Superior temporal gyrus (tissue), 1 donor: ENCODE measurements at regions not wholly inside any gene's neighbourhood (a gene's known extent, or its start where the extent isn't known, plus 50 kb on each side); places are given as distances from the start of the nearest gene placed in this dataset.

ENCODE experiments used
- DNase-seq: peaks from one replicate; pipeline ENCODE4 v3.0.0-alpha.2; 2016; ENCODE audit errors: extremely low spot score

DNA sequence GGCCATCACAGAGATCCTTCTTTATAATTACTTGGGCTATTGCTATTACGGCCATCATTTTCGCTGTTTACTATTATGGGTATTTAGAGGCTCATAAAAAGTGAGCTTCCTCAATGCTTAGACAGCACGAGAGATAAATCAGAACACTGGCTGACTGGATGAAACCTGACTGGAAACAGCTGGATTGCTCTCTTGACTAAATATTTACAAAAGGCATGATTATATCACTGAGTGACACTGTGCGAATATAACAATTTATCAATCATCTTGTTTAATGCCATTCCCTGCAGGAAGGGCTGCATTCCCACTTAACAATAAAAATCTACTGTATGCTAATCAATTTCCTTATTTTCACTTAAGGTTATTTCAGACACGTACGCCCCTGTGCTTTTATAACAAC, 260.1 kb upstream of the ARID1B start:
- no peak for DNase-seq

DNA sequence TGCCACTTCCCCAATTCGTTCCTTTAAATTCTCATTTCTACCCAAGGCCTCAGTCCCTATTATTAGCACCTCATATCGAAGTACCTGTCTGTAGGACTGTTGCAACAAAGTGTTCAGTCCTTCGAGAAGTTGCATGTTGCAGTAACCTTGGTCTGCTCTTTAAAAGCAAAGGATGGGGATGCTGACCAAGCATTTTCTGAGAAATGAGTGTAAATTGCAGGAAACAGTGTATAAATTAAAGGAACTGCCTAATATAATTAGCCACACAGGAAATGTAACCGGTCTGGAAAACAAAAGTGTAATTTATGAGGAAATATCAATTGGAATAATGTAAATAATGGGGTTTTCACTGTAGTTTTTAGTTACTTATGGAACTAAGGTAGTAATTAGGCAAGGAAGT, 261.9 kb upstream of the ARID1B start:
- DNase-seq, result no peak

DNA sequence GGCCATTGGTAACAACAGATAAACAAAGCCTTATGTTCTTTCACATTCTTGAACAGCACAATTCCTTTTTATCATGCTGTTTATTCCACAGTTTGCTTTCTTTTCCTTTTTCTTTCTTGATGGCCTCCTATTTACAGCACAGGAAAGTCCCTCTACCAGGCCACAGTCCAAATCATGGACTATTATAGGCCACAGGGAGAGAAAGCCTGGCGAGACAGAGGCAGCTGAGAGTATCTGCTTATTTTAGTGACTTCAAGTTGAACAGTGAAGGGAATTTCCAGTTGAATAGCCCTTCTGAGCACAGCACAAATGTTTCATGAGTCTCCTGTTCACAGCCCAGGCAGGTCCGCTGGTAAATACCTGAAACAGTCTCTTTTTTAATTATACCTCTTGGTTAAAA, 263.7 kb upstream of the ARID1B start:
- no peak for DNase-seq

DNA sequence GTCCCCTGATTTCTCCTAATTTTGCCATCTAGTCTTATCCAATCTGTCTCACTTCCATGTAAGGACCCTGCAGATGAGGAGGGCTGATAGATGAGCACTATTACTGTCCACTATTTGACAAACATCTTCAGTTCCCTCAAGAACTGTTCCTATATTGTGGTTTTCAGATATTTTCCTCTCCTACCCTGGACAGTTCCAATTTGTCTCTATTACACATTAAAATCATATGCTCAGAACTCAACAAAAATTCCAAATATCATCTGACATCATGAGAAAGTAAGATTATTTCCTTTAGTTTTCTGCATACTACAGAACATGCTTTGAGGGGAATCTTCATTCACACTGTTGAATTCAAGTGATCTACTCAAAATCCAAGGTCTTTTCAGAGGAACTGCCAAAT, 265.6 kb upstream of the ARID1B start:
- DNase-seq, result no peak

DNA sequence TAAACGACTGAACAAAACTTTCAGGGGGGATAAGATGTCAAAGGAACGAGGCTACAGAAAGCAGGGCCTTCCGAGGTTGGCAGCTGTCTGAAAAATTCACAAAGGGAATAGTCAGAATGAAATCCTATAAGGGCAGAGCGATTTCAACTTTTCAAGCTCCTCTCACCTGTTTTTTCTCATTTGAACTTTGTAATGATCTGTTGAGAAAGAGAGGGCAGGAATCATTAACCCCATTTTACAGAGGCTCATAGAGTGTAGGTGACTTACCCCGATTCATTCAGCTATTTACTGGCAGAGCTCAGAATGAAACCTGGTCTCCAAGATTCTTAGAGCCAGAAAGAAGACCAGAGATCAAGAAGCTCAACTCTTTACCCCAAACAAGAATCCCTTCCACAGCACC, 266.1 kb upstream of the ARID1B start:
- no peak for DNase-seq

DNA sequence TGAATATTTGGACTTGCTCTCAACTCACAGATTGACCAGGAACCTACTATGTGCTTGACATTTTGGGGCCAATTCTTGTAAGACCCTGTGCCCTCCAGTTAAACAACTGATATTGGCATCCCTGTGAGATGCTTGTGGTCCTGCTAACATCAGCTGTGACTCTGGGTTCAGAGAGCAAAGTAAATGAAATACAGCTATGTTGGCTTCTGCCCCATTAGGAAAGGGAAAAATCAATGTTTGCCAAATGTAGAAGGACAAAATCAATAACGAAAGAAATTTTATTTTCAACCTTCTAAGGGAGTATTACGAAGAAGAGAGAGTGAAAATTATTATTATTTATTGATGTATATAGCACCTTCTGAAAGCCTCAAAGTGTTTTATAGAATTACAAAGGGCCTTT, 266.9 kb upstream of the ARID1B start:
- no peak for DNase-seq

DNA sequence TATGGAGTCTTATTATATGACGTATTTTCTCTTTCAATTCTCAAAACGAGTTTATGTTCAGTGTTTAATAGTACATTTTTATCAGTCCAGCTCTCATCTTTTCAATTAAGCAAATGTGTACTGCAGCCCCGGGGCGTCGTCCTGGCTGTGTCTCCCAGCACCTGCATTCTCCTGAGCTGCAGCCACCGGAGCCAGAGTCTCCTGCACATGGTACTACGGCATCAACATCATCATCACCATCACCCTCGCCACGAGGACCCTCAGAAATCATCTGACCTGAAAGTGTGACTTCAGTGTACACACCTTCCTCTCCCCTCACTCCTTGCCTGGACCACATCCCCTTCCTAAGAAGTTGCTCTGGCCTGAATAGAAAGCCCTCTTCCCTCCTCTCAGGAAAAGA, 267.7 kb upstream of the ARID1B start:
- no peak for DNase-seq

DNA sequence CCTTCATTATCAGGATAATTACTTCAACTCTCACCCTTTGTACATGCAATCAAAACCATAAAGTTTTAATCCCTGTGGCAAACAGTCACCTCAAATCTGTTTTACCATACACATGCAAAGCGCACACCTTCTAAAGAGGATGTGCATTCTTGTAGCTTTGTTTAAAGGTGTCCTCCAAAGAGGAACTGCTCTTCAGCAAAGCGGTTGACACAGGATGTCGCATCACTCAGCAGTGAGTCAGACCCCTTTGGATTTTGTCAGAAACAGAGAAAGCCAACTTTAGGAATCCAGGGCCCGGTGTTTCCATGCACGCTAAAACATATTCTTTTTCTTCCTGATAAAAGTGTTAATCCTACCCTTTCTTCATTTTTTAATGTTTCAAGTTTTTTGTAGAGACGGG, 268.3 kb upstream of the ARID1B start:
- DNase-seq, result no peak

DNA sequence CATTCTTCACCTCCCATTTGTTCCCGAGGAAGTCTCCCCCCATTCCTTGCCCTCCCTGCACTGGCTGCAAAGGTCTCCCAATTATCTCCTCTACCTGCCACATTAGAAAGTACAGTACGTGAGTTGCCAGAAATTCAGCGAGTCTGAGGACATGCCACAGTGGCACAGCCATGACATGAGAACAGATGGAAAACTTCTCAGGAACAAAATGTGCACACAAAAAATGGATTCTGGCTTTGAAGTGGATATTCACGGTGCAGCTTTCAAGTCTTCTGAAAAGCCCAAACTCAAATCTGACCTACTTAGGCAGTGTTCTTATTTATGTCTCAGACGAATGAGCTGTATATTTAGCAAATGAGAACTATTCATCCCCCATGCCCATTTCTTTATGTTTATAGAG, 269.1 kb upstream of the ARID1B start:
- peak; percentile 71 for DNase-seq

DNA sequence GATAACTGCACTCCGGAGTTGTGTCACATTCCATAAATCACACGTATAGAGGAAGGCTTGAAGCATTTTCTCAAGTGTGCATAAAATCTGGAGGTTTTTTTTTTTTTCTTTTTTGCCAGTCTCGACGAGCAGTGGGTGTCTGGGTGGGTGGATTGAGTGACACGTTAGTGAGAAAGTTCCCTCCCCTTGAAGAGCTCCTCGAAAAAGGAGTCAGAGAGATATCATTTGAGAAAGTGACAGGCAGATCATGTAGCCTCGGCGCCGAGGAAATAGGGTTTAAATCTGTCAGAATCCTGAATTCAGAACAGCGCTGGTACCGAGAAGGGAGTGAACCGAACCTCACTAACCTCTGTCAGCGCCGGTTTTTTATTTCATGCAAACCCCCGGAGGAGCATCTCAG, 269.5 kb upstream of the ARID1B start:
- peak; percentile 45 for DNase-seq

DNA sequence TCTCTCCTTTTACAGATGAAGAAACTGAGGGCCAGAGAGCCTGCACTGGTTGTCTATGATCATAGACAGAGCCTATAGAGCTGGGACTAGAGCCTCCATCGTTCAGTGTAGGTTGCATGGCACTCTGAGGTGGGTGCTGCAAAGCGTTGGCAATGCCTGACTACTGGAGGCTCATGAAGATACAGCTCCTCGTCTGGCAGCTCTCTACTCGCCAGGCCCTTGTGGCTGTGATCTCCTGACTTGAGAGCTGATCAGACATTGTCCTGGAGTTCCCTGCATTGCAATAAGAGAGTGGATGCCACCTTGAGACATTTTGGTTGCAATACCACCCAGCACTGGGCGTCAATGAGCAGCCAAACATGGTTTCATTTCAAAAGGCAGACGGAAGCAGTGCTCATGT, 270.1 kb upstream of the ARID1B start:
- peak; percentile 18 for DNase-seq

DNA sequence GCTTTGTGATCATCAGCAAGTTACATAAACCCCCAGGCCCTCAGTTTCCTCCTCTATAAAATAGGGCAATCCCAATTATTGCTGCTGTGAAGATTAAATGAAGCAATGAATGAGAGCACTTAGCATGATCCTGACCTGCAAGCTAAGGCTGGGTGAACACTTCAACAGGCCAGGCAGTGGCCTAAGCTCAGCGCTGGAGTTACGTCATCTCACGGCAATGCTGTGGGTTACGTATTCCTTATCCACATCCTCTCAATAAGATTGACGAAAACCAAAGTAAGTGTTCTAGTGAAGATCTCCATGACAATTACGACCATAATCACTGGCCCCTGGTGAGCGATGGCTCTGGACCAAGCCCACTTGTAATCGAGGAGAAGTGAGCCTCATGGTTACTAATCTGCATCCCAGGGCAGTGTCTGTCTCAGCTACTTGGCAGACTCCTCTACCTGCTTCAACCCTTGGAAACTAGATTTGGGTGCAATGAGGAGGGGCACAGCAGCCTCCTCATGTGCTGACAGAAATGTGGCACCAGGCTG, 274.1 kb upstream of the ARID1B start:
- no peak for DNase-seq

DNA sequence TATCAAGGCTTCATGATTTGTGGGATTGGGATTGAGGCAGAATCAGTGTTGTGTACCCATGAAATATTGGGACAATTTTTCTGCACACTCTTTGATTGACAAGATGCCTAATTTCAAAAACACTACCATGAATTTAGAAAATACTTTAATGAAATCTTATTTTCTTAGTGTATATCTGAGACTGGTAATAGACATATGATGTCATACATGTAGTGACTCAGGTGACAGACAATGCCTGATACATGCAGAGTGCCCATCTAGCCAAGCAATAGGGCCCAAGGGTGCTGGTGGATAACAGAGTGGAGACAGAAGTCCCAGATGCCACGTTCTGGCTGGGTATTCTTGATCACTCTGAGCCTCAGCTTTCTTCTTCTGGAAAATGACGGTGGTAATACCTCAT, 279.6 kb upstream of the ARID1B start:
- no peak for DNase-seq

DNA sequence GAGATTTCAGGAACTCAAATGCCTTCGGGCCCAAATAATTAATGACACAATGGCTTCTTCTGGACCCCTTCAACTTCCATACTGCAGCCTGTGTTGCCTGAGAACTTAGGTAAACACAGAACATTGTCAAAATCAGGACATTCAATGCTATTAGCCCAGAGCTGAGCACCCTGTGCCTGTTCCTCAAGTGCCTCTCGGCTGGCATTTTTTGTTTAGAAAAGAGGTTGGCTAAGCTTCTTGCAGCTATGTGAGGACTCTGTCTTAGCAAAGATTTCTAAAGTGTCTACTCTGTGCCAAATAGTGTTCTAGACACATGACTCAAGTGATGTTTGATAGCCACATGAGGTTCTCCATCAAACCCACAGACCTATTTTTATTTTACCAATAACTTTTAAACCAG, 289.3 kb upstream of the ARID1B start:
- no peak for DNase-seq

DNA sequence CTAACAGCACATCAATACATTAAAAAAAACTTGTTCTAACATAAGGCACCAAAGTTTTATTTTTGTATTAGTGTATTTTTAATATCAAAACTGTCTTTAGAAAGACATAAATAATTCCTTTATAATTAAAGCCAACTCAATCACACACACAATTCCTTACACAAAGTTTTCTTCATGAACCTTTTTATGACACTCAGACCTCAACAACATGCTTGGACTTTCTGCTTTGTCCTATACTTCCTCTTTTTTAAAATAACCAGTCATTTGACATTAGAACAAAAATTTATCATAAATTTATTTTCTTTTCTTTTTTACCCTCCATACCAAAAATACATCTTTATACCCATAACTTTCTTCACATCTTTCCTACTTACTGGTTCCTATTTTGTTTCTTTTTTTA, 292.0 kb upstream of the ARID1B start:
- no peak for DNase-seq

DNA sequence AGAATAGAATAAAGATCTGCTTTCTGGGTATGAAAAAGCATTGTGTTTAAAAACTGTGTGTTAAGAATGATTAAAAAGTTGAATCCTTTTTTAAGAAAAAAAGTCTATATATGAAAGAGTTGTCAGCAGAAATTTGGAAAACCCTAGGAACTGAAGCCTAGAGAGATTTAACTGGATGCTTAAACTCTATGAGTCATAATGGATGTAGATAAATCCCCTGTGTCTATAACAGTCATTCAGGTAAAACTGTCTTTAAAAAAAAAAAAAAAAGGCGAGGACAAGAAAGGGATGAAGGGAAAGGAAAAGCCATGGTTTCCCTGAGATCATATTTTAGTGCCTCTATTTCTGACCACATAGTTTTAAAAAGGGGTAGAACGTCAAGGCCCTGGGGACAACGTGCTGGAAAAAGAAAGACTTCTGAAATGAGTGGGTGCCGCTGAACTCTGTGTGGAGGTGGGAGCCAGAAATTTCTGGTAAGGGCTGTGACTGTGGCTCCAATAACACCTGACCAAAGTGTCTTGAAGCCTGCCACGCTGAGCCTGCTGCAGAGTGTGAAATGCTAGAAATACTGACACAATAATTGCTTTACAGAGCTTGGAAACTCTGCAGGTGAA, 302.6 kb upstream of the ARID1B start:
- DNase-seq, result no peak

DNA sequence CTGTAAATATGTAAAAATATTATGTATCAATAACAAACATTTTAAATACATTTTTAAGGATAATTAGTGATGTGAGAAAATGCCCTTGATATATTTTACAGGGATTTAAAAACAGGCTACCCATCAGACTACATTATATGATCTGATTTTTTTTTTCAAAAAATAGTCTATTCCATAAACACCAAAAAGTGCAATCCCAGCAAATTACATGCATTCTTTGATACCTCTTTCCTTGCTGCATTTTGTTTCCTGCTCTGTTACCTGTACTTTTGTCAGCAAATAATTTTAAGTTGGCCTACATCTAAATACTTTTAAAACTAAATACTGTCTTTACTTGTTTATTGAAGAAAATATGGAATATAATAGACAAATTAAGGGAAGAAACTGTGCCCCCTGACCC, 306.2 kb upstream of the ARID1B start:
- no peak for DNase-seq

DNA sequence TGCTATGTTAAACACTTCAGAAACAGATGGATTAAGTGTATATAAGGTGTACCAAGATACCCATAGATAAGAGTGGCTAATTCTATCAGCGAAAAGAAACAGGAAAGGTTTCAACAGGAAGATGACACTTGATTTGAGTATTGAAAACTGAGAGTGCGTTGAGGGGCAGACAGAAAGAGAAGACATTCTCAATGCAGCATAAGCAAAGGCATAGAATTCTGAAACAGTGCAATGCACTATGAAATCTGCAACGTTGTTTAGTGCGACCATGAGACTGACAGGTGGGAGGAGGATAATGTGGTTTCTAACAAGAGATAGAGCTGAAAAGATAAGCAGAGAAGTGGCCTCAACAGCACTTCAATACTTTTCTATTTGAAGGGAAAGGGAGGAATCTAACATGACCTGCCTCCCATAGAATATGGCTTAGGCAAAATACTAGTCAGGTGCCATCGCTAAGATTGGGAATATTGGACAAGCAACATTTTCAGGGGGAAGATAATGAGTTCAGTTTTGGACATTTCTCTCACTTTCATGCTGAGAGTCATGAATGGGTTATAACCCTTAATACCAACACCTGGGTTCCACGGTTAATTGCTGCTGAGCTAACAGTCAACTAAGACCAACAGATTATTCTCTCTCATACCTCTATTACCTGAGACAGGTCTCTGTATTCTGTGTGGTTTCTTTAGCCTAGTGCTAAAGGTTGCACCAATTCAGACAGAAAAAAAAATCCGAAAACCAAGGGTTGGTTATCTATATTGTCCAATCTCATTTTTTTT, 312.9 kb upstream of the ARID1B start:
- DNase-seq, result no peak

DNA sequence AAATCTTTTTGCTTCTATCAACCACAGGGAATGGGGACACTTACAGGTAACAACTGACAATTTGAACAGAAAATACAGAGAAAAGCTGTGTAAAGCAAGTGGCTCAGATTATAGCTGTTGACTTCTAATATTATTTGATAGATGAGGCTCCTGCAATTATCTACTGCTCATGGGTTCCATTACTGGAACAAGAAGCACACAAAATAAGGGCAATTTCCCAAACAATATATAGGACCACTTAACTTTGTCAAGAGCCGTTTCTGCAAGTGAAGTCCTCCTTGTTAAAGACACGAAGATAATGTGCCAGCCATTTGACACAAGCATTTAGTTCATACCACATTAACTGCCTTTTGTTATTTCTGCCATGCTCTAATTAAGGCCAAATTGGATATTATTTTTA, 315.5 kb upstream of the ARID1B start:
- DNase-seq, result no peak

DNA sequence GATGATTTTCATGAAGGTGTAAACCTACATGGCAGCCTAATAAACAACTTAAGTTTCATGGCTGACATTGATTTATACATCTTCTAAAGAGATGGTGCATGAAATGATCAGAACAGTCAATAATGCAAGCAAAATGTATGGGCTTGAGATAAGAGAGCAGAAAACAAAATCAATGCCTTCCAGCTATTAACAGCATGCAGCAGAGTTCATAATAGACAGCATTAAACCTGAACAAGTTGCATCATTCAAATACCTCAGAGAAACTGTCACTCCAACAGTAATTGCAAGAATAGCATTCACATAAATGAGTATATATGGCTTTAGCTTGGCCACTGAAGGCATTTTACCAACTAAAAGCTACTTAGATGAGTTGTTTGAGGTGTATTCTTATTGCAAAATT, 319.6 kb upstream of the ARID1B start:
- no peak for DNase-seq

DNA sequence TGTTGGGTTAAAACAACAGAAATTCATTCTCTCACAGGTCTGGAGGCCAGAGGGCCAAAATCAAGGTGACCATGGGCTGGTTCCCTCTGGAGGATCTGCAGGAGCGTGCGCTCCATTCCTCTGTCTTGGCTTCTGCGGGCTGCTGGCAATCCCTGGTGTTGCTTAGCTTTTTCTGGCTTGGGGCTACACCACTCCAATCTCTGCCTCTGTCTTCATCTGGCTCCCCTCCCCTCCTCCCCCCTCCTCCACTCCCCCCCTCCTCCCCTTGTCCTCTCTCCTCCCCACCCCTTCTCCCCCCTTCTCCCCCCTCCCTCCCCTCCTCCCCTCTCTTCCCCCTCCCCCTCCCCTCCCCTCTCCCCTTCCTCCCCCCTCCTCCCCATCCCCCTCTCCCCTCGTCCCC, 321.3 kb upstream of the ARID1B start:
- DNase-seq, result no peak

DNA sequence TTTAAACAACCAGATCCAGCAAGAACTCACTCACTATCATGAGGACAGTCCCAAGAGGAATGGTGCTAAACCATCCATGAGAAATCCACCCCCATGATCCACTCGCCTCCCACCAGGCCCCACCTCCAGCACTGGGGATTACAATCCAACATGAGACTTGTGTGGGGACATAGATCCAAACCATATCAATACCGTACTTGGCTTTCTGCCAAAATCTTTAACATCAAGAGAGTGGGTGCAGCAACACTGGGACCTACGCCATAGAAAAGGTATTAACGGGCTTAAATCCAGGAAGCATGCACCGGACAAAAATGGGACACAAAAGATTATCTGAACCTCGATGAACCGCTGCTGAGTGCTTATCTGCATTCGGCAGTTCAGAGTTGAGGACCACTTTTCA, 322.3 kb upstream of the ARID1B start:
- no peak for DNase-seq

DNA sequence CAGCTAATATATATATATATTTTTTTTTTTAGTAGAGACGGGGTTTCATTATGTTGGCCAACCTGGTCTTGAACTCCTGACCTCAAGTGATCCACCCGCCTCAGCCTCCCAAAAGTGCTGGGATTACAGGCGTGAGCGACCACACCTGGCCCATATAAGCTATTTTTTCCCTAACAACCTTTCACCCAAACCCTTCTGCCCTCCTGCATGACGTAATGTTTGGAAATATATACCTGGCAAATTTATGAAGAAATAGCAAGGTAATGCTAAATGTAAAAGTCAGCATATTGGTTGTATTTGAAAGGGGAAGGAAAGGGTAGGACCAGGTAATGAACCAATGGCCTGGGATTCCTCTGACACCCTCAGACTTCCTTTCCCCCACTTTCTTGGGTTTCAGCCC, 325.5 kb upstream of the ARID1B start:
- no peak for DNase-seq

DNA sequence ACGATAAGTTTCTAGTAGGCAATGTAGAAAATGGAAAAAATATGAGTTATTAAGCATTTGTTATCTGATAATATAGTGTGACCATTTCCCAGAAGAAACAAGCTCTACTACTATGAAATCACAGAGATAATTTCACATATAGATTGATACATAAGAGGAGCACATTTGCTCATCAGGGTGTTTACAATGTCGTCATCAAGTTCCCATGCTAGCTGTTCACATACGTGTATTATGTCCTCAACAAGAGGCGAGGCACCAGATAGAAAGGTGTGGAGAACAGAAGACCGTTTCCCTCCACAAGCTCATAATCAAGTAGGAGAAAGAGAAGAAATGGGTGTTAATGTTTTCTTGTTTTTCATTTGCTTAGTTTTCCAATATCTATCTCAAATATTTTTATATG, 326.1 kb upstream of the ARID1B start:
- DNase-seq, result no peak
